ENCODE measurements at regions not wholly inside any gene's neighbourhood (a gene's known extent, or its start where the extent isn't known, plus 50 kb on each side); places are given as distances from the start of the nearest gene placed in this dataset.
"Not testable (repeated sequence)": the region's sequence is repeated elsewhere in the genome, so short reads cannot be mapped to it uniquely, and the experiment has no call there.

- H3K4me3 ChIP-seq (replicated peaks; ENCODE audit: low read depth, low read length) = no peak overlapping the region
- TF ChIP-seq CTCF (IDR thresholded peaks at IDR 0.05; ENCODE audit: low read length, missing control alignments) = peak; percentile 13
- peak; percentile 27 for DNase-seq (ENCODE audit: low read depth)
These were observed 117.7 kb upstream of the PLCL2 start for GRCh38 chr3:16767006-16767405.

DNA sequence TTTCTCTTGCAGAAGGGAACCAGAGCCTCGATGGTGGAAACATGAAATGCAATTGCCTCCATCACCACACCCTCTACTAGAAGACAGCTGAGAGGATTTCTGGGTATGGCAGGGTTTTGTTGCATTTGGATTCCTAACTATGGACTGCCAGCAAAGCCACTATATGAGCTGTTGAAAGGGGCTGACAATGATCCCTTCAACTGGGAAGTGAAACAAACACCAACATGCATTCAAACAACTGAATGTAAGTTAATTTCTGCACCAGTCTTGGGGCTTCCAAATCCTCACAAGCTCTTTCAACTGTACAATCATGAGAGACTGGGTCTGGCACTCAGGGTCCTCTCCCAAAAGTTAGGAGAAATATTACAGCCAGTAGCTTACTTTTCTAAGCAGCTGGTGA, 116.7 kb upstream of the PLCL2 start:
- no peak for TF ChIP-seq CTCF (IDR thresholded peaks at IDR 0.05; ENCODE audit: low read length, missing control alignments)
- DNase-seq (ENCODE audit: low read depth) = no peak
- H3K4me3 ChIP-seq (replicated peaks; ENCODE audit: low read depth, low read length) = no peak overlapping the region

GRCh38 chr3:16768956-16769355, 115.8 kb upstream of the PLCL2 start:
- DNase-seq (ENCODE audit: low read depth) = peak; percentile 63
- H3K4me3 ChIP-seq (replicated peaks; ENCODE audit: low read depth, low read length) = no peak overlapping the region
- TF ChIP-seq CTCF (IDR thresholded peaks at IDR 0.05; ENCODE audit: low read length, missing control alignments) = no peak

- no peak overlapping the region for H3K4me3 ChIP-seq (replicated peaks; ENCODE audit: low read depth, low read length)
- TF ChIP-seq CTCF (IDR thresholded peaks at IDR 0.05; ENCODE audit: low read length, missing control alignments) = no peak
- DNase-seq (ENCODE audit: low read depth) = no peak
These were observed 115.2 kb upstream of the PLCL2 start for GRCh38 chr3:16769525-16769924.

- no peak for TF ChIP-seq CTCF (IDR thresholded peaks at IDR 0.05; ENCODE audit: low read length, missing control alignments)
- H3K4me3 ChIP-seq (replicated peaks; ENCODE audit: low read depth, low read length) = no peak overlapping the region
- DNase-seq (ENCODE audit: low read depth) = peak; percentile 6
These were observed 114.7 kb upstream of the PLCL2 start for GRCh38 chr3:16770021-16770420.

- no peak for DNase-seq (ENCODE audit: low read depth)
- no peak overlapping the region for H3K4me3 ChIP-seq (replicated peaks; ENCODE audit: low read depth, low read length)
- no peak for TF ChIP-seq CTCF (IDR thresholded peaks at IDR 0.05; ENCODE audit: low read length, missing control alignments)
These were observed 114.0 kb upstream of the PLCL2 start for GRCh38 chr3:16770792-16771191.

DNA sequence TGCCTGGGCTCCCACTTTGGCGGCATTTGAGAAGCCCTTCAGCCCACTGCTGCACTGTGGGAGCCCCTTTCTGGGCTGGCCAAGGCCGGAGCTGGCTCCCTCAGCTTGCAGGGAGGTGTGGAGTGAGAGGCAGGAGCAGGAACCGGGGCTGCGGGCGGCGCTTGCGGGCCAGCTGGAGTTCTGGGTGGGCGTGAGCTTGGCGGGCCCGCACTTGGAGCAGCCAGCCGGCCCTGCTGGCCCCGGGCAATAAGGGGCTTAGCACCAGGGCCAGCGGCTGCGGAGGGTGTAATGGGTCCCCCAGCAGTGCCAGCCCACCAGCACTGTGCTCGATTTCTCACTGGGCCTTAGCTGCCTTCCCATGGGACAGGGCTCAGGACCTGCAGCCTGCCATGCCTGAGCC, 111.2 kb upstream of the PLCL2 start:
- DNase-seq (ENCODE audit: low read depth); H3K4me3 ChIP-seq (replicated peaks; ENCODE audit: low read depth, low read length): not testable (repeated sequence)

- DNase-seq (ENCODE audit: low read depth); H3K4me3 ChIP-seq (replicated peaks; ENCODE audit: low read depth, low read length): not testable (repeated sequence)
These were observed 110.2 kb upstream of the PLCL2 start for GRCh38 chr3:16774536-16774935.
